Endodermal cell (in vitro differentiated cells): ENCODE measurements at regions not wholly inside any gene's neighbourhood (a gene's known extent, or its start where the extent isn't known, plus 50 kb on each side); places are given as distances from the start of the nearest gene placed in this dataset.
A peak's percentile ranks its signal among the peaks of the same experiment; 100 is the strongest.

Source experiments
- DNase-seq: peaks from one replicate; pipeline ENCODE4 v3.0.0-alpha.2; 2017
- H3K27ac ChIP-seq: 2 replicates; pipeline ENCODE4 v1.5.1; 2013; ENCODE audit warnings: mild to moderate bottlenecking, low read depth, low read length, moderate library complexity
- H3K27me3 ChIP-seq: 2 replicates; pipeline ENCODE4 v1.6.1; 2013; ENCODE audit warnings: mild to moderate bottlenecking, low read length, moderate library complexity; ENCODE audit not compliant: insufficient read depth, control insufficient read depth, poor library complexity, severe bottlenecking
- H3K36me3 ChIP-seq: 2 replicates; pipeline ENCODE4 v1.7.0; 2013; ENCODE audit warnings: mild to moderate bottlenecking, low read length, moderate library complexity; ENCODE audit not compliant: control insufficient read depth, insufficient read depth
- H3K4me1 ChIP-seq: one replicate; pipeline ENCODE4 v1.7.0; 2013; ENCODE audit warnings: low read length; ENCODE audit not compliant: control insufficient read depth, insufficient read depth
- H3K4me3 ChIP-seq: 2 replicates; pipeline ENCODE4 v1.5.1; 2013; ENCODE audit warnings: mild to moderate bottlenecking, low read length, moderate library complexity
- H3K9ac ChIP-seq: 2 replicates; pipeline ENCODE4 v1.6.1; 2013; ENCODE audit warnings: mild to moderate bottlenecking, low read length, moderate library complexity; ENCODE audit not compliant: poor library complexity, severe bottlenecking; ENCODE audit errors: extremely low read depth
- H3K9me3 ChIP-seq: 2 replicates; pipeline ENCODE4 v1.6.1; 2013; ENCODE audit warnings: mild to moderate bottlenecking, low read length, moderate library complexity; ENCODE audit not compliant: control insufficient read depth
- H3K27ac Mint-ChIP-seq: 2 replicates; pipeline ENCODE4 v1.8.0; 2020; ENCODE audit warnings: mixed read lengths
- H3K27me3 Mint-ChIP-seq: 2 replicates; pipeline ENCODE4 v1.8.0; 2021; ENCODE audit warnings: mild to moderate bottlenecking, mixed read lengths; ENCODE audit not compliant: insufficient read depth
- H3K36me3 Mint-ChIP-seq: 2 replicates; pipeline ENCODE4 v1.8.0; 2020; ENCODE audit warnings: low read depth, mixed read lengths
- H3K4me1 Mint-ChIP-seq: 2 replicates; pipeline ENCODE4 v1.8.0; 2020; ENCODE audit warnings: mixed read lengths
- H3K4me3 Mint-ChIP-seq: 2 replicates; pipeline ENCODE4 v1.8.0; 2020; ENCODE audit warnings: mild to moderate bottlenecking, moderate library complexity, mixed read lengths
- H3K9me3 Mint-ChIP-seq: 2 replicates; pipeline ENCODE4 v1.8.0; 2020; ENCODE audit warnings: mild to moderate bottlenecking, mixed read lengths
- WGBS, 2 experiments: methylation state at CpG; one replicate each; pipeline versions ENCODE4 v1.1.5 to v1.1.7; 2013; ENCODE audit warnings: missing lambda C conversion rate in 2 of 2, mixed read lengths in 1 of 2; ENCODE audit not compliant: insufficient coverage in 1 of 2, insufficient read length in 1 of 2; 5-methylcytosine and 5-hydroxymethylcytosine counted together
- TF ChIP-seq, protein P1 (sequence below): fragments of 200-600 bp; sonication (generic); conservative IDR thresholded peaks from 2 replicates; pipeline ENCODE4 v1.5.0; 2021; ENCODE audit warnings: antibody characterized with exemption, mild to moderate bottlenecking

DNA sequence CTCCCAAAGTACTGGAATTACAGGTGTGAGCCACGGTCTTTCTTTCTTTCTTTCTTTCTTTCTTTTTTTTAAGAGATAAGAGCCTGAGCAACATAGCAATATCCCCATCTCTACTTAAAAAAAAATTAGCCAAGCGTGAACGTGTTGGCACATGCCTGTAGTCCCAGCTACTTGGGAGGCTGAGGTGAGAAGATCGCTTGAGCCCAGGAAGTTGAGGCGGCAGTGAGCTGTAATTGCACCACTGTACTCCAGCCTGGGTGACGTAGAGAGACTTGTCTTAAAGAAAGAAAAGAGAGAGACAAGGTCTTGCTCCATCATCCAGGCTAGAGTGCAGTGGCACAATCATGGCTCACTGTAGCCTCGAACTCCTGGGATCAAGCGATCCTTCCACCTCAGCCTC, 162.0 kb upstream of the MLN start:
- Mint-ChIP-seq H3K4me1 (no peaks in the 10 kb centered on the region), H3K36me3 (no peaks in the 10 kb centered on the region), H3K27me3 (peaks cover 25% of the 10 kb centered on the region), H3K27ac (no peak overlapping the region), H3K4me3 (no peak overlapping the region), H3K9me3 (peaks cover 3% of the 10 kb centered on the region)
- 80 to 89% methylated on average over 4 to 8 of the region's 8 CpGs for WGBS, 2 experiments
- Histone ChIP-seq H3K4me3 (no peak overlapping the region), H3K9ac (no peak overlapping the region), H3K27ac (no peak overlapping the region), H3K4me1 (no peaks in the 10 kb centered on the region), H3K36me3 (no peaks in the 10 kb centered on the region), H3K27me3 (no peaks in the 10 kb centered on the region), H3K9me3 (no peaks in the 10 kb centered on the region)
- TF ChIP-seq, protein P1, sequence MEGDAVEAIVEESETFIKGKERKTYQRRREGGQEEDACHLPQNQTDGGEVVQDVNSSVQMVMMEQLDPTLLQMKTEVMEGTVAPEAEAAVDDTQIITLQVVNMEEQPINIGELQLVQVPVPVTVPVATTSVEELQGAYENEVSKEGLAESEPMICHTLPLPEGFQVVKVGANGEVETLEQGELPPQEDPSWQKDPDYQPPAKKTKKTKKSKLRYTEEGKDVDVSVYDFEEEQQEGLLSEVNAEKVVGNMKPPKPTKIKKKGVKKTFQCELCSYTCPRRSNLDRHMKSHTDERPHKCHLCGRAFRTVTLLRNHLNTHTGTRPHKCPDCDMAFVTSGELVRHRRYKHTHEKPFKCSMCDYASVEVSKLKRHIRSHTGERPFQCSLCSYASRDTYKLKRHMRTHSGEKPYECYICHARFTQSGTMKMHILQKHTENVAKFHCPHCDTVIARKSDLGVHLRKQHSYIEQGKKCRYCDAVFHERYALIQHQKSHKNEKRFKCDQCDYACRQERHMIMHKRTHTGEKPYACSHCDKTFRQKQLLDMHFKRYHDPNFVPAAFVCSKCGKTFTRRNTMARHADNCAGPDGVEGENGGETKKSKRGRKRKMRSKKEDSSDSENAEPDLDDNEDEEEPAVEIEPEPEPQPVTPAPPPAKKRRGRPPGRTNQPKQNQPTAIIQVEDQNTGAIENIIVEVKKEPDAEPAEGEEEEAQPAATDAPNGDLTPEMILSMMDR: no peak
- DNase-seq: peak; percentile 10

DNA sequence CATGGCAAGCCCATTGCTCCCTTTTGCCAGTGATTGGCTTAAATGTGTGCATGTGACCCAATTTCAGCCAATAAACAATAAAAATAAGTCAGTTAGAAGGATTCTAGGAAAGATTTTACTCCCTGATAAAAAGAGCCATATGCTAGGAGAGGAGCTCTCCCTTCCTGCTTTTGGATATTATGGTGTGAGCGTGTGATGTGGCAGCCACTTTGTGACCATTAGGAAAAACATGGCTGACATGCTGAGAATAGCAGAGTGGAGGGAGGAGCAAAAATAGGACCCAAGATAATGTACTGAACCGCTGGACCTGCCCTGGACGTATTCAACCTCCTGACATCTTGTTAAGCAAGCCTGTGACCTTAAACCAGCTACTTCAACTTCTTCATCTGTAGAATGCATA, 160.6 kb upstream of the MLN start:
- H3K27ac ChIP-seq: no peak overlapping the region
- no peak overlapping the region for H3K27ac Mint-ChIP-seq
- H3K9me3 ChIP-seq: no peaks in the 10 kb centered on the region
- H3K4me3 ChIP-seq: no peak overlapping the region
- H3K4me3 Mint-ChIP-seq: no peak overlapping the region
- H3K4me1 ChIP-seq: no peaks in the 10 kb centered on the region
- TF ChIP-seq, protein P1: no peak
- no peaks in the 10 kb centered on the region for H3K27me3 ChIP-seq
- no peaks in the 10 kb centered on the region for H3K4me1 Mint-ChIP-seq
- peak; percentile 7 for DNase-seq
- WGBS, 2 experiments: 98 to 100% methylated on average over 1 to 3 of the region's 3 CpGs
- peaks cover 23% of the 10 kb centered on the region for H3K27me3 Mint-ChIP-seq
- H3K36me3 ChIP-seq: no peaks in the 10 kb centered on the region
- H3K9ac ChIP-seq: no peak overlapping the region
- H3K9me3 Mint-ChIP-seq: peaks cover 3% of the 10 kb centered on the region
- H3K36me3 Mint-ChIP-seq: no peaks in the 10 kb centered on the region

DNA sequence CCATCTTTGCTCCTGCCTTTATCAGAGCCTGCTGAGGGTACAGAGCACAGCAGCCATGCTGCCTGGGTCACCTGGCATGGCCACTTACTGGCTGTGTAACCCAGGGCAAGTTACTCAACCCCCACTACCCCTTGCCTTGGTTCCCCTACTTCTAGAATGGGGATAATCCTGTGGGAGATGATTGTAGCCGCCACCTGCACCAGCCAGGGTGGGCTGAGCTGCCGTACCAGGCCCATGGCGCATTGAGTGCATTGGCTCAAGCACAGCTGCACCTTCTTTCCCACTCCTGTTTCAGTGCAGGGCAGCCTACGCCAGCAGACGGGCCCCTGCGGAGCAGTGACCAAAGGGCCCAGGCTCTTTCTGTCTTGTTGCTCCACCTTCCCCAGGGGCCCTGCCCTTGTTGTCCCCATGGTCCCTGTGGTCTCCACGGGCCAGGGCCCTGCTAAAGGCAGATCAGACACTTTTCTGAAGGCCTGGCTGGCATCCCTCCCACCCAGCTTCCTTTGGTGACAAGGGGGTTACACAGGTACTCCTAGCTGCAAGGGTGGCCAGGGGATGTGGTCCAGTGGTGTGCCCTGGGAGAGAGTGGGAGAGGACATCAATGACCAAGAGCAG, 159.4 kb upstream of the MLN start:
- H3K27ac Mint-ChIP-seq: no peak overlapping the region
- no peaks in the 10 kb centered on the region for H3K36me3 Mint-ChIP-seq
- peak; percentile 11 for DNase-seq
- no peak overlapping the region for H3K27ac ChIP-seq
- H3K27me3 Mint-ChIP-seq: peaks cover 23% of the 10 kb centered on the region
- H3K27me3 ChIP-seq: no peaks in the 10 kb centered on the region
- H3K4me1 ChIP-seq: peaks cover under 1% of the 10 kb centered on the region
- peaks cover 7% of the 10 kb centered on the region for H3K4me1 Mint-ChIP-seq
- H3K9ac ChIP-seq: no peak overlapping the region
- no peaks in the 10 kb centered on the region for H3K36me3 ChIP-seq
- H3K9me3 ChIP-seq: no peaks in the 10 kb centered on the region
- TF ChIP-seq, protein P1: no peak
- H3K4me3 Mint-ChIP-seq: no peak overlapping the region
- H3K4me3 ChIP-seq: no peak overlapping the region
- H3K9me3 Mint-ChIP-seq: peaks cover 3% of the 10 kb centered on the region
- 93 to 96% methylated on average over 3 to 7 of the region's 7 CpGs for WGBS, 2 experiments
